ENCODE measurements at regions not wholly inside any gene's neighbourhood (a gene's known extent, or its start where the extent isn't known, plus 50 kb on each side); places are given as distances from the start of the nearest gene placed in this dataset.

- Histone ChIP-seq H2AK5ac (ENCODE audit: insufficient read length, low read length) (no peak overlapping the region), H4K91ac (ENCODE audit: insufficient read length, low read depth, low read length) (no peak overlapping the region), H3K56ac (ENCODE audit: insufficient read length, low read depth, low read length) (no peak overlapping the region), H3K4me1 (ENCODE audit: insufficient read depth, low read length) (no peaks in the 10 kb centered on the region), H2BK12ac (ENCODE audit: insufficient read length, low read depth, low read length) (no peak overlapping the region), H3K79me1 (ENCODE audit: insufficient read depth, low read depth, low read length, poor library complexity, severe bottlenecking) (no peaks in the 10 kb centered on the region), H3K9me3 (ENCODE audit: control insufficient read depth, low read depth, low read length) (no peaks in the 10 kb centered on the region), H3K27me3 (ENCODE audit: insufficient read depth, low read length) (no peaks in the 10 kb centered on the region), H3K4ac (ENCODE audit: low read depth, low read length) (no peak overlapping the region), H3K23ac (ENCODE audit: insufficient read length, low read depth, low read length) (no peak overlapping the region), H2BK20ac (ENCODE audit: low read depth, low read length, poor library complexity, severe bottlenecking) (no peak overlapping the region), H2AFZ (ENCODE audit: low read length) (no peak overlapping the region), H3T11ph (ENCODE audit: low read length) (no peak overlapping the region), H4K5ac (ENCODE audit: insufficient read length, low read depth, low read length) (no peak overlapping the region), H3K27ac (ENCODE audit: insufficient read length, low read depth, low read length) (no peak overlapping the region), H3K18ac (ENCODE audit: insufficient read length, low read depth, low read length) (no peak overlapping the region), H4K8ac (replicated peaks; ENCODE audit: insufficient read length, low read depth, low read length) (no peak overlapping the region), H2BK5ac (ENCODE audit: insufficient read length, low read length) (no peak overlapping the region), H2BK120ac (ENCODE audit: low read depth, low read length, poor library complexity, severe bottlenecking) (no peak overlapping the region), H2BK15ac (ENCODE audit: low read depth, low read length) (no peak overlapping the region), H3K9ac (ENCODE audit: extremely low read depth, insufficient read length, low read length) (no peak overlapping the region), H3K23me2 (ENCODE audit: insufficient read length, low read depth, low read length, poor library complexity, severe bottlenecking) (no peaks in the 10 kb centered on the region), H3K79me2 (ENCODE audit: insufficient read depth, low read length) (no peaks in the 10 kb centered on the region), H4K20me1 (ENCODE audit: control insufficient read depth, insufficient read depth, insufficient read length) (no peaks in the 10 kb centered on the region), H3K14ac (ENCODE audit: insufficient read depth, low read length) (no peak overlapping the region), H3K4me2 (ENCODE audit: insufficient read depth, insufficient read length, low read length) (no peak overlapping the region)
- TF ChIP-seq CTCF (conservative IDR thresholded peaks at IDR 0.05), result no peak
- no peaks in the 10 kb centered on the region for H3K4me1 Mint-ChIP-seq
- no peaks in the 10 kb centered on the region for H3K36me3 Mint-ChIP-seq (ENCODE audit: insufficient read depth in 1 of 3, low read depth in 3 of 3)
- H3K4me3 Mint-ChIP-seq, result no peak overlapping the region
- WGBS (ENCODE audit: extremely low coverage, insufficient read length, low lambda C conversion rate), result no CpG with 5 or more reads among the region's 5 CpGs
- no peaks in the 10 kb centered on the region for H3K27me3 Mint-ChIP-seq (ENCODE audit: low read depth)
- no peaks in the 10 kb centered on the region for H3K9me3 Mint-ChIP-seq
- no peak for DNase-seq
- no peak overlapping the region; a peak in 1 of 7 replicates for H3K27ac Mint-ChIP-seq
Measured at GRCh38 chr6:132079286-132079685, 128.1 kb upstream of the CCN2 start.
